Urinary bladder (tissue), 3 donors: ENCODE measurements at regions not wholly inside any gene's neighbourhood (a gene's known extent, or its start where the extent isn't known, plus 50 kb on each side); places are given as distances from the start of the nearest gene placed in this dataset.
"Not testable (repeated sequence)": the region's sequence is repeated elsewhere in the genome, so short reads cannot be mapped to it uniquely, and the experiment has no call there.

Experiments used
- DNase-seq: peaks from one replicate; pipeline ENCODE4 v3.0.0-alpha.2; 2015; ENCODE audit errors: extremely low spot score
- H3K27ac ChIP-seq: one replicate; pipeline ENCODE4 v1.5.1; 2013; ENCODE audit warnings: low read depth, mild to moderate bottlenecking, moderate library complexity
- H3K36me3 ChIP-seq: one replicate; pipeline ENCODE4 v1.6.1; 2013; ENCODE audit warnings: mild to moderate bottlenecking, moderate library complexity; ENCODE audit not compliant: insufficient read depth
- H3K4me1 ChIP-seq: one replicate; pipeline ENCODE4 v1.6.1; 2013; ENCODE audit warnings: mild to moderate bottlenecking, moderate library complexity; ENCODE audit not compliant: insufficient read depth
- H3K4me3 ChIP-seq: one replicate; pipeline ENCODE4 v1.5.1; 2013; ENCODE audit warnings: low read depth, low read length
- WGBS: extraction: QIAGEN DNeasy Blood & Tissue Kit; methylation state at CpG from one replicate; pipeline ENCODE4 v1.1.7; 2013; 5-methylcytosine and 5-hydroxymethylcytosine counted together
- donor health status: healthy with polysubstance abuse.
- donor health status: healthy.

DNA sequence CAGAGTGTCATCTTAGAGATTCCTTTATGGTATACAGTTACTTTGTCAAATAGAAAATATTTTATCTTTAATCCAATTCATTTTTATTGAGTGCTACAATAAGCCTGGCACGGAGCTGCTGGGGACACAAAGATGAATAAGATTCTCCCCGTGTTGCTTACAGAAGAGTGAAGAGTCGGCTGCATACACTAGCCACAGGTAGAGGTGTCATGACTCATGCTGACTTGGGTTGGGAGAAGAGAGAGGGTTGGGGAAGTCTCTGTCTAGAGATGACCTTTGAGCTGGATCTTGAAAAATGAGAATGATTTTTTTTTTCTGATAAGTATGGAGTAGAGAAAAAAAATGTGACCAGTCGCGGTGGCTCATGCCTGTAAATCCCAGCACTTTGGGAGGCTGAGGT, 289.9 kb upstream of the CELF2 start:
- DNase-seq, result no peak
- WGBS, result 75% methylated on average over 5 of the region's 5 CpGs
- H3K36me3 ChIP-seq, result no peaks in the 10 kb centered on the region
- no peak overlapping the region for H3K27ac ChIP-seq
- no peak overlapping the region for H3K4me3 ChIP-seq
- H3K4me1 ChIP-seq, result no peaks in the 10 kb centered on the region

DNA sequence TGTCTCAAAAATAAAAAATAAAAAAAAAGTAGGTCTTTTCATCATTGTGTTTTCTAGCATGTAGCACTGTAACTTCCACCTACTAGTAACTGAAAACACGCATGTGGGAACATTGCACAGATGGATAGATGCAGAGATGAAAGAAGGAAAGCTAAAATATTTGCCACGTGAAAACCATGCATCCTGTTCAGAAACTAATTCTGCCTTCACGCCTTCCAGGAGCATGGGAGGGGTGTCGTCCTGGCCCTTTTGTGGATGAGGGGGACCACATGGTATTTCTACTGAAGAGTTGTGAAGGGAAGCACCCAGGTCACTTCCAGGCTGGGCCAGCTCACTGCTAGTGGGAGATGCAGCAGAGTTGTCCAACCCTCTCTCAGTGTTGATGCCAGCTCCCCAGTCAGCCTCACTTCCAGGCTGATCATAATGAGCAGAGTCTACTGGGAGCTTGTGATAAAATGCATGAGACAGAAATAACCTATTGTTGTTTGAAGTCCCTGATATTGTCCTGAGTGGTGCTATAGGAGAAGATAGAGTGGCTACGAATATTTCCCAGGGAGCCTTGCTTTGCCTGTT, 287.1 kb upstream of the CELF2 start:
- Histone ChIP-seq H3K4me3 (no peak overlapping the region), H3K27ac (no peak overlapping the region), H3K36me3 (no peaks in the 10 kb centered on the region), H3K4me1 (no peaks in the 10 kb centered on the region)
- WGBS, result 91% methylated on average over 5 of the region's 5 CpGs
- DNase-seq, result no peak

DNA sequence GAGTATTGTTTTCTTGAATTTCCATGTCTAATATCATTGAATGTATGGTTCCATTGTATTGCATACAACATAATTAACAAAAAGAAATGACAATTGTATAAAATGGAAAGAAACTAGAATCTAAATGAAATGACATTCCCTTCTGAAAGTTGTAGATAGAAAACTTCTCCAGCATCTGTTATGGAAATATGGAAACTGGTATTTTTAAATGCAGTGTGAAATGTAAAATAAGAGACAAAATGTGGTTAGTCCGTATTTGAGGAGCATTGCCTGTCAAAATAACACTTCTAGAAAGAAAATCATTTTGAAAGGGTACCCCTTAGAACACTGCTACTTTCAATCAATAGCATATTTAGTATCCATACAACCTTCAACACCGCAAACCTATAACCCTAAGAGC, 286.3 kb upstream of the CELF2 start:
- Histone ChIP-seq H3K27ac (no peak overlapping the region), H3K36me3 (no peaks in the 10 kb centered on the region), H3K4me1 (no peaks in the 10 kb centered on the region), H3K4me3 (no peak overlapping the region)
- 97% methylated on average over 2 of the region's 2 CpGs for WGBS
- DNase-seq, result no peak

DNA sequence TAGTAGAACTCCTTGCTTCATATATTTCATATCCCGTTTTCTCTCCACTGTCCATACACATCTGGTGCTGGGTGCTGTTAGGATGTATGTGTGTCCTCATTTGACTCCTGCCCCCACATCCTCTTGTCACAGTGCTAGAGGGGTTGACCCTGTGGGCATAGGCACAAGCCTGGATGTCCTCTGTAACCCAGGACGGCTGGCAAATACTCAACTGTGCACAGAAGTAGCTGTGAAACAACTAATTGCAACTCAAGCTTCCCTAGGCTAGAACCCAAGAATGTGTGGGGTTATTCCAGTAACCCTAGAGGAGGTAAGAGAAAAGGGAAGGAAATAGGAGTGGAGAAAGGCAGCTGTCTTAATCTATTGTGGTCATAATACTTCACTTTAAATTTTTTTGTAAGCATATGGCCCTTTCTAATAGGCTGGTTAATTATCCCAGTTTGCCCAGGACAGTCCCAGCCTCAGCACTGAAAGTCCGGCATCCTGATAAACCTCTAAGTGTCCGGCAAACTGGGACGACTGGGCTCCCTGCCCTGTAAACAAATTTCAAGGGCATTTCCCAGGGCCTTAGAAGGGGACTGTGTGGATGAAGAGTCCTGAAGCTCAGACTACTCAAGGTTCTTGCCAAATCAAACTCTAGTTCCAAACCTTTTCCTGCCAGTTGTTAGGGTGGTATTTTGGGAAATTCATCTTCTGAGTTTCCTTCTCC, 283.2 kb upstream of the CELF2 start:
- no peaks in the 10 kb centered on the region for H3K36me3 ChIP-seq
- no peaks in the 10 kb centered on the region for H3K4me1 ChIP-seq
- WGBS, result 69% methylated on average over 5 of the region's 5 CpGs
- H3K4me3 ChIP-seq, result no peak overlapping the region
- no peak for DNase-seq
- no peak overlapping the region for H3K27ac ChIP-seq

DNA sequence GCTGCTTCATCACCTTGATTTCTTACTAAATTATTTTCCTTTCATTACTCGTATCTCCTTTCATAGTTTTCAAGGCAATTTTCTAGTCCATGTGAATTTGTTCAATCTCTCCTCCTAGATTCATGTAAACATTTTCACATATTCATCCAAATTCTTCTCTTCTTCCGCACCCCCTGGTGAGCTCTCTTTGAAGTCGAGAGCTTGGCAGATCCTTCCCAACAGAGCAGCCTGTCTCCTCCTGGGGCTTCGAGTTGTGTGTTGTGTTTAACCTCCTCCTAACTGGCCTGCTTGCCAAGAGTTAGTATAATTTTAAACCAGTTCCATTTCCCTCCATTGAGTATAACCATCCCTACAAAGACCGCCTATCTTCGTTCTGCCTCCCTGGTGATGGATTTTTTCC, 272.4 kb upstream of the CELF2 start:
- H3K36me3 ChIP-seq, result no peaks in the 10 kb centered on the region
- no peak overlapping the region for H3K4me3 ChIP-seq
- H3K4me1 ChIP-seq, result no peaks in the 10 kb centered on the region
- DNase-seq, result no peak
- WGBS, result 82% methylated on average over 6 of the region's 6 CpGs
- H3K27ac ChIP-seq, result no peak overlapping the region

DNA sequence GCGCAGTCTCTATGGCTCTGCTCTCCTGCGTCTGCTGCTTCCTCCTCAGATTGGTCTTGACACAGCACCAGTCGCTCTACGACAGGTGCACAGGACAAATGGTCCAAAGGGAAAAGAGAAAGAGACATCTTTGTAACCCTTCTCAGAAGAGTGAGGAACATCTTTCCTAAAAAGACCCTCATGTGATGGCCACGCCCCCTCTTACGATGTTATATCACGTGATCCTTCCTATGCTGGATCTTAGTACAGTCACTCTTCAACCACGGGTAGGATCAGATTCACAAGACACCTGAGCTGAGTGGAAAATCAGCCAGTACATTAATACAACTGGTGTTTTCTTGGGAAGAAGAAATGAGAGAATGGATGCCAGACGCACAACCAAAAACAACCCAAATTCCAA, 262.2 kb upstream of the CELF2 start:
- no peak for DNase-seq
- no peak overlapping the region for H3K27ac ChIP-seq
- H3K4me3 ChIP-seq, result no peak overlapping the region
- WGBS, result 94% methylated on average over 9 of the region's 9 CpGs
- no peaks in the 10 kb centered on the region for H3K4me1 ChIP-seq
- no peaks in the 10 kb centered on the region for H3K36me3 ChIP-seq

DNA sequence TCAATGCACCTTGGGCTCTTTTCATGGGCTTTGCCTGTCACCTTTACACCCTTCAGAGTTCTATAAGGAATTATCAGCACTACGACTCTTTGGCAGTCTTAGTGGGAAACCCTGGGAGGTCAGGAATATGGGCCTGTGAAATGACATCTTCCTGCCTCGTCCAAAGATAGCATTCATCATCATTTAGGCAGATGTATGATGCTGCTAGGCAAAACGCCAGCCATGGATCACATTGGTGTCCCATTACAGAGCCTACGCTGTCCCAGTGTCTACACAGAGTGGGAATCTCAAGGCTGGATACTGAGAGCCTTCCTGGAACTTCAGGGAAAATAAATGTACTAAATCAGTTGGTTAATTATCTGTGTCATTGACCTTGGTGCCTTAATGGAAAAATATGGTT, 259.4 kb upstream of the CELF2 start:
- 74% methylated on average over 4 of the region's 4 CpGs for WGBS
- no peak for DNase-seq
- H3K27ac ChIP-seq, result no peak overlapping the region
- no peaks in the 10 kb centered on the region for H3K4me1 ChIP-seq
- no peaks in the 10 kb centered on the region for H3K36me3 ChIP-seq
- no peak overlapping the region for H3K4me3 ChIP-seq

DNA sequence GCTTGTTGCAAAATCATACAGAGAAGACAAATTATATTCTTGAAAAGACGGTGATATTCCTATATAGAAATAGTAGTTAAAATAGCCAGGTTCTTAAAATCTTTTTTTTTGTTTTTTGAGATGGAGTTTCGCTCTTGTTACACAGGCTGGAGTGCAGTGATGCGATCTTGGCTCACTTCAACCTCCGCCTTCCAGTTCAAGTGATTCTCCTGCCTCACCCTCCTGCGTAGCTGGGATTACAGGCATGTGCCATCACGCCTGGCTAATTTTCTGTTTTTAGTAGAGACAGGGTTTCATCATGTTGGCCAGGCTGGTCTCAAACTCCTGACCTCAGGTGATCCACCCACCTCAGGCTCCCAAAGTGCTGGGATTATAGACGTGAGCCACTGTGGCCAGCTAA, 257.9 kb upstream of the CELF2 start:
- WGBS, result 93% methylated on average over 7 of the region's 7 CpGs
- not testable (repeated sequence) for DNase-seq, H3K36me3 ChIP-seq, H3K4me3 ChIP-seq, H3K27ac ChIP-seq, H3K4me1 ChIP-seq

DNA sequence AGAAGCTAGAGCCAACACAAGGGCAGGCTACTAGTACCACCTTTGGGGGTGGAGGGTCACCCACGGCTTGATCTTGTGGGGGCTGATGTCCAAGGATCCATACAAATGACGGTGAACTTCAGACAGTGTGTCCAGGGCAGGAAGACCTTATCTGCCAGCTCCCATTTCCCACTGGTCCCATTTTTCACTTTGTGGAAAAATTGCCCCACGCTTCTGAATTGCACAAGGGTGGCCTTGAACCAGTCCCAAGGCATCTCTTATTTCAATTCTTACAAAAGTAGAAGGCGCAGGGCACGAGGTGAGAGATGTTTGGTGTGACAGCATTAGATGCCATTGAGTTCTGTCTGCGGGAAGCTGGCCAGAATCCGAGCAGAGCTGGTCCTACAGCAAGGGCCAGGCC, 252.7 kb upstream of the CELF2 start:
- Histone ChIP-seq H3K4me3 (no peak overlapping the region), H3K4me1 (no peaks in the 10 kb centered on the region), H3K36me3 (no peaks in the 10 kb centered on the region), H3K27ac (no peak overlapping the region)
- no peak for DNase-seq
- 69% methylated on average over 7 of the region's 7 CpGs for WGBS

DNA sequence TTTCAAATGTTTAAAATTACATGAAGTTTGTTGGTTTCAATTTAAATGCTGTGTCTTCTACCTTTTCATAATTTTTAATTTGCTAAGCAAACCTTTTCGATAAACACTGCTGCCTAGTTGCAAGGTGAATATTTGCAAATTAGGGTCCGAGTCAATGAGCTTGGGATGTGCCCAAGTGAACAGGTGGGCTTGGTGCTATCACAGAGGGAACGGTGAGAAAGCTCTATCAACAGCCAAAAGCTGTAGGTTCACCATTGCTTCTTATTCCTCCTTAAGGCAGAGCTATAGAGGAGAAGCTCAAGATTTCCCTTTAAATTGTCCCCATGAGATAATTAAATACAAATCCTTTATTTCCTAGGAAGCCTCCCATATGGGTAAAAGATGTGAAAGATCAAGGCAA, 245.3 kb upstream of the CELF2 start:
- no peak for DNase-seq
- Histone ChIP-seq H3K4me1 (no peaks in the 10 kb centered on the region), H3K36me3 (no peaks in the 10 kb centered on the region), H3K27ac (no peak overlapping the region), H3K4me3 (no peak overlapping the region)
- 91% methylated on average over 3 of the region's 3 CpGs for WGBS

DNA sequence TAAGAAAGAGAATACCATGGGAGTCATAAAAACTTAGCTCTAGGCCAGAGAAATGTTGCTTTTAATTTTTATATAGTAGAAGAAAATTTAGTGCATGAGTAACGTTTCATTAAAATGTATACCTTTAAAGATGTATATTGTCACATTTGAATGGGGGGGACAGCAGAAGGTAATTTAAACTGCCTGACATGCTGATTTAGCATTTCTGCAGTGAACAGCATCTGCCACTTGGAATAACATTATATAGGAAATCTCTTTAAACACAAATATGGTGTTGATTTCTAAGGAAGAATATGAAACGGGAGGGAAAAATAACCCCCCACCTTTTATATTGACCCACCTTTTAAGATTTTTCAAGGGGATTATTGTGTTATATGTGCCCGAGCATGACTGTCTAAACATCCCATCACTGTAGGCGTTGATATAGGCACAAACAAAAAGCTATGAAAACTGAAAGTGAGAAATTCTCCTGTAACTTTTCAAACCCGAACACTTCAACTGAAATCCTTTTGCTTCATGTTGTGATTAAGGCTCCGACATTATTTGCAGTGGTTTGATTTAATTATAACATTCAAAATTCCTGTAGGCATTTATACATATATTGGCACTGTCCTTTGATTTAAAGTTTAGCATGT, 244.7 kb upstream of the CELF2 start:
- WGBS, result 80% methylated on average over 6 of the region's 6 CpGs
- H3K27ac ChIP-seq, result no peak overlapping the region
- no peaks in the 10 kb centered on the region for H3K36me3 ChIP-seq
- no peak overlapping the region for H3K4me3 ChIP-seq
- H3K4me1 ChIP-seq, result no peaks in the 10 kb centered on the region
- no peak for DNase-seq

DNA sequence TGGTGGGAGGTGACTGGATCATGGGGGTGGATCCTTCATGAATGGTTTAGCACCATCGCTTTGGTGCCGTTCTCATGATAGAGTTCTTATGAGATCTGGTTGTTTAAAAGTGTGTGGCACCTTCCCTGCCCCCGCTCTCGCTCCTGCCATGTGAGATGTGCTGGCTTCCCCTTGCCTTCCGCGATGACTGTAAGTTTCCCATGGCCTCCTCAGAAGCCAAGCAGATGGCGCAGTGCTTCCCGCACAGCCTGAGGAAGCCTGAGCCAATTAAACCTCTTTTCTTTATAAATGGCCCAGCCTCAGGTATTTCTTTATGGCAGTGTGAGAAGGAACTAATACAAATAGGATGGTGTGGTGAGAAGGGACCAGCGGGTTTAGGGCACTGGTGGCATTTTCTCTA, 243.3 kb upstream of the CELF2 start:
- Histone ChIP-seq H3K4me3 (no peak overlapping the region), H3K36me3 (no peaks in the 10 kb centered on the region), H3K27ac (no peak overlapping the region), H3K4me1 (no peaks in the 10 kb centered on the region)
- WGBS, result 98% methylated on average over 9 of the region's 9 CpGs
- no peak for DNase-seq

DNA sequence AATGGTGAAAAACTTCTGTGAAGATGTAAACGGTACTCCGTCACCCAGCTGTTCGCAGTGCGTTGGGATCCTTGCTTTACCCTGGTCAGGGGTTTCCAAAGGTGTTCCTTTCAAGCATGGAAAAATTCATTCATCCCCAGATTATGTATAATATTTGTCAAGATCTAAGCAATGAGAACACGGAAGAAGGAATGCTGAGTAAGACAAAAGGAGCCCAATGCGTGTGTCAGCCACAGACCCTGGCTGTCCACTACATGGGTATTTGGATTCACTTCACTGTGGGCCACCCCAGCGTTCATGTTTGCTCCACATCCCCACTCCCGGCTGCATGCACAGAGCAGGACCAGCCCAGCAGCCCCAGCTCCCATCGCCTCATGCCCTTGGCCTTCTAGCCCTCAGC, 241.3 kb upstream of the CELF2 start:
- H3K36me3 ChIP-seq, result no peaks in the 10 kb centered on the region
- no peak overlapping the region for H3K27ac ChIP-seq
- 92% methylated on average over 9 of the region's 9 CpGs for WGBS
- H3K4me3 ChIP-seq, result no peak overlapping the region
- H3K4me1 ChIP-seq, result no peaks in the 10 kb centered on the region
- DNase-seq, result no peak

DNA sequence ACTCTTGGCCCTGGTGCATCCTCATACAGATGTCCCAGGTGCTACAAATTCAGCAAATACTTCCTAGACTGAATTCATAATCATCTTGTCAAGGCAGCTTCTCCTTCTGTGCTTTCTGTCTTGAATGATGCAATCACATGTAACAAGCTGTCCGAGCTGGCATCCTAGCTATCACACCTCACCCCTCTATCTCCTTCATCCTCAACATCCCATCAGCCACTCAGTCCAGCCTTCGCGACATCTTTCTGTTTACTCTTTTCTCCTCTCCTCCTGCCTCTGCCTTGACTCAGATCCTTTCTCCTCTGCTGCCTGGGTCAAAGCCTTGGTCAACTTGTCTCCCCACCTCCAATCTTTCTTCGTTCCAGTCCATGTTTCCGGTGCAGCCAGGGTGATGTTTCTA, 240.4 kb upstream of the CELF2 start:
- Histone ChIP-seq H3K36me3 (no peaks in the 10 kb centered on the region), H3K27ac (no peak overlapping the region), H3K4me3 (no peak overlapping the region), H3K4me1 (no peaks in the 10 kb centered on the region)
- 94% methylated on average over 5 of the region's 5 CpGs for WGBS
- no peak for DNase-seq
